GM18505 (cell line): ENCODE measurements at regions not wholly inside any gene's neighbourhood (a gene's known extent, or its start where the extent isn't known, plus 50 kb on each side); places are given as distances from the start of the nearest gene placed in this dataset.
A peak's percentile ranks its signal among the peaks of the same experiment; 100 is the strongest.
"Not testable (repeated sequence)": the region's sequence is repeated elsewhere in the genome, so short reads cannot be mapped to it uniquely, and the experiment has no call there.

Experiments used
- ATAC-seq: cut with Tn5 transposase; IDR thresholded peaks from one replicate; pipeline ENCODE4 v1.9.1; 2021; ENCODE audit not compliant: unreplicated experiment
- POLR2A ChIP-seq: IDR thresholded peaks from 4 replicates; pipeline ENCODE4 v1.6.1; 2011; ENCODE audit warnings: borderline replicate concordance; ENCODE audit not compliant: insufficient read depth, insufficient read length; ENCODE audit errors: extremely low read depth

DNA sequence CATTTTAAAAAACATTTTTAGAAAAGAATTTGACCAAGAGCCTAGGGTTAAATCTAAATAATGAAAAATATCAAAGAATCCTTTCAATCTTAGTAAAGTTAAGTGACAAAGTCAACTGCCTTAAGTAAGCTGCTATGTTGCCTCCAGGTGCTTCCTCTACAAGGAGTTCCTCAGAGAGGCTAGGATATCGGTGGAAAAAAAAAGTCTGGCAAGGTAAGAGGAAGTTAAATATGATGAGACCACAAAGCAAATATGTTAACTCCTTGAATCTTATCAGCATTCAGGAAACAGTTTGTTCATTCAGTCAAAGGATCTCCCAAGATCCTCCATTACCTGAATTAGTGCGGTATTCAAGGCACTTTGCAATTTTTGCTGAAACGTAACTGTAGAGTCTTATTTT lies 563.5 kb downstream of the PTPRC start:
- no peak for TF ChIP-seq POLR2A
- no peak for ATAC-seq

GRCh38 chr1:199204231-199204630 lies 565.4 kb downstream of the PTPRC start:
- ATAC-seq: no peak
- TF ChIP-seq POLR2A: no peak

- no peak for ATAC-seq
- no peak for TF ChIP-seq POLR2A
These were observed 567.1 kb downstream of the PTPRC start for GRCh38 chr1:199205740-199206441.

- ATAC-seq: no peak
- no peak for TF ChIP-seq POLR2A
These were observed 570.0 kb downstream of the PTPRC start for GRCh38 chr1:199208847-199209246.

DNA sequence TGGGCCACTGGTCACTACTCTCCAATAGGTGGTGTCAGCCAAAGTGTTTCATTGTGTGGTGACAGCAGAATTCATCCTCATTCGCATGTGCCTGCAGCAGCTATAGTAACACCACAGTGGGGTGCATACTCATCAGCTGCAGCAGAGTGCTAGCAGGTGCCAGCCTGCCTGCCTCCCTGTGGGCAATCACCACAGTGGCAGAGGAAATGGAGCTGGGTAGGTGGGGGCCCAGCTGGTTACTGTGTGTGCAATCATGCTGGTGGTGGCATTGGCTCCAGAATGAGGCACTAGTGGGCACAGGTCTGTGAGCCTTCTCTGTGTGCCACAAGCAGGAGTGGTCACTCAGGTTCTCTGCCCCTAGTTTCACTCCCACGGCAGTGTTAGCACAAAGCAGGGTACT lies 579.2 kb downstream of the PTPRC start:
- ATAC-seq: no peak
- no peak for TF ChIP-seq POLR2A

GRCh38 chr1:199218533-199218932 lies 579.7 kb downstream of the PTPRC start:
- ATAC-seq: no peak

DNA sequence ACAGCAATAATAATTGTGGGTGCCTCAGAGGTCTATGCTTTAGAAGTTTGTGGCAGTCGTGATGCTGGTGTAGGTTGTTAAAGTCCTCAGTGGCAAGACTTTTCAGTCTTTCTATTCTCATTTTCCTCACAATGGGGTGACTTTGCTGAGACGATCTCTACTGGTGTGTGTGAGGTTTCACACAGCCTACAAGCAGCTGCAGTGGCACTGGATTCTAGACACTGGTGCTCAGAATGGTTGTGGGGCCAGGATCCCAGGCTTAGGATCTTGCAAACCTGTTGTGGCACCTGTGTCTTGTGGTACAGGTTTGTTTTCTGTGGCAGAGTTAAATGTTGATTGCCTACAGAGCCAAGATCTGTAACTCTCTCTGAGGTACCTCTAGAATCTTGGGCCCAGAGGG lies 581.2 kb downstream of the PTPRC start:
- no peak for ATAC-seq
- TF ChIP-seq POLR2A: no peak

More at GRCh38 chr1:199218533-199218932, 579.7 kb downstream of the PTPRC start:
- TF ChIP-seq POLR2A: no peak

- TF ChIP-seq POLR2A: no peak
- no peak for ATAC-seq
These were observed 582.7 kb downstream of the PTPRC start for GRCh38 chr1:199221371-199222150.

DNA sequence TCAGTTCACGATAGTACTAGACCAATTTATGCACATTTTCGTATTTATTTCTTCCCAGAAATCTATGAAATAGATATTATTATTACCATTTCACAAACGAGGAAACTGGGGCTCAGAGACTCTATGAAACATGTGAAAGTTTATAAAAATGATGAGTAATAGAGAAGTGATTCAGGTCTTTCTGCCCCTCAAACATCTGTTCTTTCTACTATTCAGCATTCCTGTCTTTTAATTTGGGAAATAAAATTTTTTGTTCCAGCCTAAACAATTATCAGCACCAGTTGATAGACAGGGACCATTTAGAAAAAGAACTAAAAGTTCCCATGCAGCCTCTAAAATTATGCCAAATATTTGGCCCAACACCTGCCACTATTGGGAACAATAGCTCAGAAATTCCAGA lies 585.1 kb downstream of the PTPRC start:
- TF ChIP-seq POLR2A: no peak
- no peak for ATAC-seq

DNA sequence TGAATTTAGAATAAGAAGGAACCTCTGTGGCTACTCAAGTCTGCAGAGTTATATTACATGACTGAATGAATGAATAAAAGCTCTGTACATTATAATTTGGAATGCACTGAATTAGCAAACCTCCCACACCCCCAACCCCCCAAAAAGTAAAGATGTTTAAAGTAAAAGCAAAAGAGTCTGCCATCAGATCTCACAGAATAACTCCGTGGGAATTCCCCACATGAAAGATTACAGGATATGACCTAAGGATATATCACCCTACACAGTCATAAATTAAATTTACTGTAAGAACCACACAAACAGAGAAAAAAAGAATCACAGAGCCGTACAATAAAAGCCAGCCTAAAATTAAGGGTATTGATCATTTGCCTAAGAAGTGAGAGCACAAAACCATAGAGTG lies 587.3 kb downstream of the PTPRC start:
- no peak for TF ChIP-seq POLR2A
- ATAC-seq: no peak

- ATAC-seq: no peak
- no peak for TF ChIP-seq POLR2A
These were observed 603.3 kb downstream of the PTPRC start for GRCh38 chr1:199242147-199242546.

DNA sequence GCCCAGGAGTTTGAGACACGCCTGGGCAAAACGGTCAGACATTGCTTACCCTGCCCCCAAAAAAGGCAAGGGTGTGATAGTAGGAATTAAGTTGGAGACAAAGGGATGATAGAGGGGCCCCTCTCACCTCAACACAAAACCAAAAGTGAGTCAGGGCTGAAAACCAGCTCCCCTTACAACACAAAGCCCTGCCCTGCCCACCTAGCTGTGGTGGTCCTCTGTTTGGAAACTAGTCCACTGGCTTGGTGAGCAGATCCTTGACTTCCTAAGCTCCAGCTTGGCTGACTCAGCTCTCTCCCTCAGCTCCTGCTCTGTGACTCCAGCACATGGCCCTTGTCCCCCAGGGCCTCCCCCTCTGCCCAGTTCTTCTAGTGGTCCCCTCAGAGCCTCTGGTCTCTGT lies 603.8 kb downstream of the PTPRC start:
- no peak for TF ChIP-seq POLR2A
- ATAC-seq: no peak

GRCh38 chr1:199243423-199244061 lies 604.7 kb downstream of the PTPRC start:
- ATAC-seq: peak; percentile 99
- TF ChIP-seq POLR2A: no peak

DNA sequence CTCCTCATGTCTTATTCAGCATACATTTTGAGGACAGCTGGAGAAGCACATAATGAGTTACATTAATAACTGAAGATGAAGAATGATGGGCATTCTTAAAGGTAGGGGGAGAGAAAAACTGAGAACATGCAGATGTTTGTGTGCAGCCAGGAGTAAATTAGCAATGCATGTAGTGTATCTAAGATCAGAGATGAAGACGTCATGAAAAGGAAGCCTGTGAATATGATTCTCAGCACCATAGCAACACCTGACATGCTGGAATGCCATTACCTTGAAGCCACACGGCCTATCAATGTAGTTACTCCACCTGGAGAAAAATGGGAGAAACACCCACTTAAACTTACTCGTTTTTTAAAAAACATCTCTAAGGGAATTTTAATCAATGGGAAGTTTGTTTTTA lies 607.1 kb downstream of the PTPRC start:
- TF ChIP-seq POLR2A: no peak
- ATAC-seq: no peak

- no peak for TF ChIP-seq POLR2A
- ATAC-seq: no peak
These were observed 607.9 kb downstream of the PTPRC start for GRCh38 chr1:199246716-199247115.

DNA sequence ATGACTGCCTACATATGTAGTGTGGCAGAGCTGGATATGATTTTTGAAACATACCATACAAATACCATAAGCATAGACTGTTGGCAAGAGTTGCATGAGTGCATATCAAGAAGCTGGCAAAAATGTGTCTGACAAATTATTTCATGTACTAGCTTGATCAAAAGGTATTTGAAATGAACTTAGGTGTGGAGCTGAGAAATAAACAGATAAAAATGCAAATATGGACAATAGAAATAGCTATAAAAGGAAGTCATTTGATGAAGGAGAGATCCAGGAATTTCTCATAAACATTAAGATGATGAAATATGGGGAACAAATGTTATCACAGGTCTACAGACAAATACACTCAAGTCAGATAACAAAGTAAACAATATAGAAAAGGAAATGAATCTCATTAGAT lies 609.1 kb downstream of the PTPRC start:
- TF ChIP-seq POLR2A: no peak
- no peak for ATAC-seq

DNA sequence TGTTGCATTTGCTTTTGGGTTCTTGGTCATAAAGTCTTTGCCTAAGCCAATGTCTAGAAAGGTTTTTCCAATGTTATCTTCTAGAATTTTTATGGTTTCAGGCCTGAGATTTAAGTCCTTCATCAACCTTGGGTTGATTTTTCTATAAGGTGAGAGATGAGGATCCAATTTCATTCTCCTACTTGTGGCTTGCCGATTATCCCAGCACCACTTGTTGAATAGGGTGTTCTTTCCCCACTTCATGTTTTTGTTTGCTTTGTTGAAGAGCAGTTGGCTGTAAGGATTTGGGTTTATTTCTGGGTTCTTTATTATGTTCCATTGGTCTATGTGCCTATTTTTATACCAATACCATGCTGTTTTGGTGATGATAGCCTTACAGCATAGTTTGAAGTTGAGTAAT lies 615.2 kb downstream of the PTPRC start:
- ATAC-seq: not testable (repeated sequence)
